Suppressor macrophage treated with lipopolysaccharide for 4 hours (primary cell): ENCODE measurements at regions not wholly inside any gene's neighbourhood (a gene's known extent, or its start where the extent isn't known, plus 50 kb on each side); places are given as distances from the start of the nearest gene placed in this dataset.

Source experiments
- DNase-seq: peaks from one replicate; pipeline ENCODE4 v3.0.0-alpha.2; 2020

- DNase-seq: no peak
Measured at GRCh38 chr13:38283346-38283745, 66.3 kb upstream of the UFM1 start.

- DNase-seq: no peak
Measured at GRCh38 chr13:38265132-38265497, 84.5 kb upstream of the UFM1 start.

- DNase-seq: no peak
Measured at GRCh38 chr13:38264363-38265131, 85.1 kb upstream of the UFM1 start.

GRCh38 chr13:38262211-38262610 lies 87.4 kb upstream of the UFM1 start:
- no peak for DNase-seq

- DNase-seq: no peak
Measured at GRCh38 chr13:38255600-38255999, 94.1 kb upstream of the UFM1 start.

GRCh38 chr13:38239874-38240273 lies 109.8 kb upstream of the UFM1 start:
- no peak for DNase-seq

GRCh38 chr13:38228322-38228721 lies 121.3 kb upstream of the UFM1 start:
- DNase-seq: no peak

GRCh38 chr13:38226496-38226895 lies 123.2 kb upstream of the UFM1 start:
- no peak for DNase-seq

- no peak for DNase-seq
Measured at GRCh38 chr13:38223089-38223488, 126.6 kb upstream of the UFM1 start.

GRCh38 chr13:38221120-38221519 lies 128.5 kb upstream of the UFM1 start:
- peak; percentile 9 for DNase-seq

- DNase-seq: no peak
Measured at GRCh38 chr13:38216181-38216580, 133.5 kb upstream of the UFM1 start.

- DNase-seq: no peak
Measured at GRCh38 chr13:38213314-38213713, 136.3 kb upstream of the UFM1 start.

GRCh38 chr13:38210928-38211596 lies 138.6 kb upstream of the UFM1 start:
- DNase-seq: no peak

- no peak for DNase-seq
Measured at GRCh38 chr13:38204556-38204955, 145.1 kb upstream of the UFM1 start.

- DNase-seq: no peak
Measured at GRCh38 chr13:38202740-38203139, 146.9 kb upstream of the UFM1 start.

- DNase-seq: no peak
Measured at GRCh38 chr13:38191016-38191415, 158.6 kb upstream of the UFM1 start.

- peak; percentile 6 for DNase-seq
Measured at GRCh38 chr13:38180670-38181069, 169.0 kb upstream of the UFM1 start.

- DNase-seq: no peak
Measured at GRCh38 chr13:38180126-38180525, 169.5 kb upstream of the UFM1 start.

- no peak for DNase-seq
Measured at GRCh38 chr13:38176664-38177063, 173.0 kb upstream of the UFM1 start.

- DNase-seq: no peak
Measured at GRCh38 chr13:38173403-38173802, 176.2 kb upstream of the UFM1 start.

- peak; percentile 6 for DNase-seq
Measured at GRCh38 chr13:38167164-38167822, 182.4 kb upstream of the UFM1 start.

GRCh38 chr13:38166116-38166515 lies 183.5 kb upstream of the UFM1 start:
- DNase-seq: no peak

- DNase-seq: no peak
Measured at GRCh38 chr13:38160131-38160530, 189.5 kb upstream of the UFM1 start.

GRCh38 chr13:38159710-38160109 lies 189.9 kb upstream of the UFM1 start:
- DNase-seq: no peak
